ENCODE measurements at regions not wholly inside any gene's neighbourhood (a gene's known extent, or its start where the extent isn't known, plus 50 kb on each side); places are given as distances from the start of the nearest gene placed in this dataset.
"Not testable (repeated sequence)": the region's sequence is repeated elsewhere in the genome, so short reads cannot be mapped to it uniquely, and the experiment has no call there.

- H3K27me3 ChIP-seq (ENCODE audit: control insufficient read depth in 3 of 3, insufficient read depth in 3 of 3, low read length in 3 of 3): no peaks in the 10 kb centered on the region
- H3K27ac ChIP-seq (ENCODE audit: low read depth, low read length): no peak overlapping the region
- no peak overlapping the region for H3K4me3 ChIP-seq (ENCODE audit: low read length in 3 of 3)
- no peaks in the 10 kb centered on the region for H3K9me3 ChIP-seq (ENCODE audit: control insufficient read depth in 3 of 3, low read length in 3 of 3)
- H3K9ac ChIP-seq (ENCODE audit: low read depth in 1 of 3, low read length in 3 of 3): no peak overlapping the region
- no peaks in the 10 kb centered on the region for H3K4me1 ChIP-seq (ENCODE audit: control insufficient read depth in 3 of 3, insufficient read depth in 3 of 3, low read length in 3 of 3)
- no peaks in the 10 kb centered on the region for H3K36me3 ChIP-seq (ENCODE audit: control insufficient read depth in 3 of 3, insufficient read depth in 3 of 3, low read length in 3 of 3)
These were observed 108.2 kb upstream of the SLC38A2 start for GRCh38 chr12:46480724-46481123.

- no peaks in the 10 kb centered on the region for H3K27me3 ChIP-seq (ENCODE audit: control insufficient read depth in 3 of 3, insufficient read depth in 3 of 3, low read length in 3 of 3)
- H3K4me1 ChIP-seq (ENCODE audit: control insufficient read depth in 3 of 3, insufficient read depth in 3 of 3, low read length in 3 of 3): no peaks in the 10 kb centered on the region
- H3K36me3 ChIP-seq (ENCODE audit: control insufficient read depth in 3 of 3, insufficient read depth in 3 of 3, low read length in 3 of 3): no peaks in the 10 kb centered on the region
- no peaks in the 10 kb centered on the region for H3K9me3 ChIP-seq (ENCODE audit: control insufficient read depth in 3 of 3, low read length in 3 of 3)
- no peak overlapping the region for H3K4me3 ChIP-seq (ENCODE audit: low read length in 3 of 3)
- no peak overlapping the region for H3K27ac ChIP-seq (ENCODE audit: low read depth, low read length)
- no peak overlapping the region for H3K9ac ChIP-seq (ENCODE audit: low read depth in 1 of 3, low read length in 3 of 3)
These were observed 107.7 kb upstream of the SLC38A2 start for GRCh38 chr12:46480316-46480715.

- Histone ChIP-seq H3K9ac (ENCODE audit: low read depth in 1 of 3, low read length in 3 of 3) (no peak overlapping the region), H3K27me3 (ENCODE audit: control insufficient read depth in 3 of 3, insufficient read depth in 3 of 3, low read length in 3 of 3) (no peaks in the 10 kb centered on the region), H3K4me1 (ENCODE audit: control insufficient read depth in 3 of 3, insufficient read depth in 3 of 3, low read length in 3 of 3) (peaks cover 3 to 8% (median 6%) of the 10 kb centered on the region in 3 donors), H3K4me3 (ENCODE audit: low read length in 3 of 3) (no peak overlapping the region), H3K27ac (ENCODE audit: low read depth, low read length) (no peak overlapping the region), H3K9me3 (ENCODE audit: control insufficient read depth in 3 of 3, low read length in 3 of 3) (no peaks in the 10 kb centered on the region), H3K36me3 (ENCODE audit: control insufficient read depth in 3 of 3, insufficient read depth in 3 of 3, low read length in 3 of 3) (no peaks in the 10 kb centered on the region)
These were observed 105.5 kb upstream of the SLC38A2 start for GRCh38 chr12:46478123-46478522.

GRCh38 chr12:46477541-46477940, 105.0 kb upstream of the SLC38A2 start:
- H3K27me3 ChIP-seq (ENCODE audit: control insufficient read depth in 3 of 3, insufficient read depth in 3 of 3, low read length in 3 of 3): no peaks in the 10 kb centered on the region
- H3K27ac ChIP-seq (ENCODE audit: low read depth, low read length): no peak overlapping the region
- peaks cover 8 to 12% (median 11%) of the 10 kb centered on the region in 3 donors for H3K4me1 ChIP-seq (ENCODE audit: control insufficient read depth in 3 of 3, insufficient read depth in 3 of 3, low read length in 3 of 3)
- H3K4me3 ChIP-seq (ENCODE audit: low read length in 3 of 3): no peak overlapping the region
- no peaks in the 10 kb centered on the region for H3K9me3 ChIP-seq (ENCODE audit: control insufficient read depth in 3 of 3, low read length in 3 of 3)
- no peaks in the 10 kb centered on the region for H3K36me3 ChIP-seq (ENCODE audit: control insufficient read depth in 3 of 3, insufficient read depth in 3 of 3, low read length in 3 of 3)
- no peak overlapping the region for H3K9ac ChIP-seq (ENCODE audit: low read depth in 1 of 3, low read length in 3 of 3)

- H3K36me3 ChIP-seq (ENCODE audit: control insufficient read depth in 3 of 3, insufficient read depth in 3 of 3, low read length in 3 of 3): no peaks in the 10 kb centered on the region
- H3K4me1 ChIP-seq (ENCODE audit: control insufficient read depth in 3 of 3, insufficient read depth in 3 of 3, low read length in 3 of 3): peaks cover 8 to 15% (median 12%) of the 10 kb centered on the region in 3 donors
- H3K4me3 ChIP-seq (ENCODE audit: low read length in 3 of 3): no peak overlapping the region
- H3K9me3 ChIP-seq (ENCODE audit: control insufficient read depth in 3 of 3, low read length in 3 of 3): no peaks in the 10 kb centered on the region
- H3K27me3 ChIP-seq (ENCODE audit: control insufficient read depth in 3 of 3, insufficient read depth in 3 of 3, low read length in 3 of 3): no peaks in the 10 kb centered on the region
- no peak overlapping the region for H3K27ac ChIP-seq (ENCODE audit: low read depth, low read length)
- no peak overlapping the region for H3K9ac ChIP-seq (ENCODE audit: low read depth in 1 of 3, low read length in 3 of 3)
These were observed 103.5 kb upstream of the SLC38A2 start for GRCh38 chr12:46475972-46476645.

GRCh38 chr12:46474385-46474784, 101.8 kb upstream of the SLC38A2 start:
- not testable (repeated sequence) for H3K9me3 ChIP-seq (ENCODE audit: control insufficient read depth in 3 of 3, low read length in 3 of 3); H3K9ac ChIP-seq (ENCODE audit: low read depth in 1 of 3, low read length in 3 of 3)
- H3K27ac ChIP-seq (ENCODE audit: low read depth, low read length): peak overlapping the region; percentile 38

GRCh38 chr12:46473634-46474329, 101.2 kb upstream of the SLC38A2 start:
- H3K27ac ChIP-seq (ENCODE audit: low read depth, low read length): peak overlapping the region; percentile 69
- H3K9ac ChIP-seq (ENCODE audit: low read depth in 1 of 3, low read length in 3 of 3): peak overlapping the region in 2 of 3 donors; percentile 18 to 44
- no peaks in the 10 kb centered on the region for H3K9me3 ChIP-seq (ENCODE audit: control insufficient read depth in 3 of 3, low read length in 3 of 3)

More at GRCh38 chr12:46474385-46474784, 101.8 kb upstream of the SLC38A2 start:
- H3K36me3 ChIP-seq (ENCODE audit: control insufficient read depth in 3 of 3, insufficient read depth in 3 of 3, low read length in 3 of 3); H3K4me3 ChIP-seq (ENCODE audit: low read length in 3 of 3); H3K27me3 ChIP-seq (ENCODE audit: control insufficient read depth in 3 of 3, insufficient read depth in 3 of 3, low read length in 3 of 3): not testable (repeated sequence)
- peaks cover 11 to 17% (median 12%) of the 10 kb centered on the region in 3 donors for H3K4me1 ChIP-seq (ENCODE audit: control insufficient read depth in 3 of 3, insufficient read depth in 3 of 3, low read length in 3 of 3)

GRCh38 chr12:46472893-46473633, 100.5 kb upstream of the SLC38A2 start:
- Histone ChIP-seq H3K4me1 (ENCODE audit: control insufficient read depth in 3 of 3, insufficient read depth in 3 of 3, low read length in 3 of 3) (peaks cover 11 to 17% (median 17%) of the 10 kb centered on the region in 3 donors), H3K27ac (ENCODE audit: low read depth, low read length) (peak overlapping the region; percentile 69), H3K9ac (ENCODE audit: low read depth in 1 of 3, low read length in 3 of 3) (peak overlapping the region in 1 of 3 donors; percentile 18), H3K9me3 (ENCODE audit: control insufficient read depth in 3 of 3, low read length in 3 of 3) (no peaks in the 10 kb centered on the region), H3K36me3 (ENCODE audit: control insufficient read depth in 3 of 3, insufficient read depth in 3 of 3, low read length in 3 of 3) (no peaks in the 10 kb centered on the region), H3K4me3 (ENCODE audit: low read length in 3 of 3) (no peak overlapping the region), H3K27me3 (ENCODE audit: control insufficient read depth in 3 of 3, insufficient read depth in 3 of 3, low read length in 3 of 3) (no peaks in the 10 kb centered on the region)

More at GRCh38 chr12:46473634-46474329, 101.2 kb upstream of the SLC38A2 start:
- Histone ChIP-seq H3K27me3 (ENCODE audit: control insufficient read depth in 3 of 3, insufficient read depth in 3 of 3, low read length in 3 of 3) (no peaks in the 10 kb centered on the region), H3K36me3 (ENCODE audit: control insufficient read depth in 3 of 3, insufficient read depth in 3 of 3, low read length in 3 of 3) (no peaks in the 10 kb centered on the region), H3K4me1 (ENCODE audit: control insufficient read depth in 3 of 3, insufficient read depth in 3 of 3, low read length in 3 of 3) (peaks cover 11 to 17% (median 12%) of the 10 kb centered on the region in 3 donors), H3K4me3 (ENCODE audit: low read length in 3 of 3) (peak overlapping the region in 1 of 3 donors; percentile 20)

- H3K9ac ChIP-seq (ENCODE audit: low read depth in 1 of 3, low read length in 3 of 3): no peak overlapping the region
- H3K4me1 ChIP-seq (ENCODE audit: control insufficient read depth in 3 of 3, insufficient read depth in 3 of 3, low read length in 3 of 3): peaks cover 15 to 17% (median 17%) of the 10 kb centered on the region in 3 donors
- no peaks in the 10 kb centered on the region for H3K36me3 ChIP-seq (ENCODE audit: control insufficient read depth in 3 of 3, insufficient read depth in 3 of 3, low read length in 3 of 3)
- no peaks in the 10 kb centered on the region for H3K9me3 ChIP-seq (ENCODE audit: control insufficient read depth in 3 of 3, low read length in 3 of 3)
- H3K4me3 ChIP-seq (ENCODE audit: low read length in 3 of 3): no peak overlapping the region
- no peak overlapping the region for H3K27ac ChIP-seq (ENCODE audit: low read depth, low read length)
- no peaks in the 10 kb centered on the region for H3K27me3 ChIP-seq (ENCODE audit: control insufficient read depth in 3 of 3, insufficient read depth in 3 of 3, low read length in 3 of 3)
These were observed 99.7 kb upstream of the SLC38A2 start for GRCh38 chr12:46472144-46472705.
